ENCODE measurements at regions not wholly inside any gene's neighbourhood (a gene's known extent, or its start where the extent isn't known, plus 50 kb on each side); places are given as distances from the start of the nearest gene placed in this dataset.

DNA sequence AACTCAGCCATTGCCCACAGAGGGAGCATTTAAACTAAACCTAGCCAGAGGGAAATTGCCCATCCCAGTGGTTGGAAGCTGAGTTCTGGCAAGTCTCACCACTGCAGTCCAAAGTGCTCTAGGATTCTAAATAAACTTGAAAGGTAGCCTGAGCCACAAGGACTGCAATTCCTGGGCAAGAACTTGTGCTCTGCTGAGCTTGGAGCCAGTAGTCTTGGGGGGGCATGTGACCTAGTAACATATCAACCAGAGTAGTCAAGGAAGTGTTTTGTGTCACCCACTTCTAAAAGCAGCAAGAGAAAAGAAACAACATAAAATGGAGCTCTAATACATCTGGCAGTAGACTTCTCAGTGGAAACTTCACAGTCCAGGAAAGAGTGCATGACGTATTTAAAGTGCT lies 167.0 kb downstream of the PTH2R start:
- Histone ChIP-seq H3K36me3 (ENCODE audit: control insufficient read depth, low read length) (no peaks in the 10 kb centered on the region), H3K4me2 (ENCODE audit: low read length) (no peak overlapping the region), H3K27ac (ENCODE audit: low read depth, low read length) (no peak overlapping the region), H3K79me2 (ENCODE audit: control insufficient read depth, low read length) (no peaks in the 10 kb centered on the region), H3K9me2 (replicated peaks; ENCODE audit: control insufficient read depth, low read length) (no peaks in the 10 kb centered on the region), H3K4me3 (ENCODE audit: low read length) (no peak overlapping the region), H3K27me3 (ENCODE audit: control insufficient read depth, low read length) (no peaks in the 10 kb centered on the region), H4K20me1 (ENCODE audit: control insufficient read depth, insufficient read depth, low read depth, low read length) (no peaks in the 10 kb centered on the region), H3F3A (ENCODE audit: control insufficient read depth, insufficient read depth) (no peaks in the 10 kb centered on the region), H3K9me3 (ENCODE audit: control insufficient read depth, insufficient read depth, low read length) (no peaks in the 10 kb centered on the region), H3K4me1 (ENCODE audit: control insufficient read depth, low read length) (no peaks in the 10 kb centered on the region)
- TF ChIP-seq, protein P1, sequence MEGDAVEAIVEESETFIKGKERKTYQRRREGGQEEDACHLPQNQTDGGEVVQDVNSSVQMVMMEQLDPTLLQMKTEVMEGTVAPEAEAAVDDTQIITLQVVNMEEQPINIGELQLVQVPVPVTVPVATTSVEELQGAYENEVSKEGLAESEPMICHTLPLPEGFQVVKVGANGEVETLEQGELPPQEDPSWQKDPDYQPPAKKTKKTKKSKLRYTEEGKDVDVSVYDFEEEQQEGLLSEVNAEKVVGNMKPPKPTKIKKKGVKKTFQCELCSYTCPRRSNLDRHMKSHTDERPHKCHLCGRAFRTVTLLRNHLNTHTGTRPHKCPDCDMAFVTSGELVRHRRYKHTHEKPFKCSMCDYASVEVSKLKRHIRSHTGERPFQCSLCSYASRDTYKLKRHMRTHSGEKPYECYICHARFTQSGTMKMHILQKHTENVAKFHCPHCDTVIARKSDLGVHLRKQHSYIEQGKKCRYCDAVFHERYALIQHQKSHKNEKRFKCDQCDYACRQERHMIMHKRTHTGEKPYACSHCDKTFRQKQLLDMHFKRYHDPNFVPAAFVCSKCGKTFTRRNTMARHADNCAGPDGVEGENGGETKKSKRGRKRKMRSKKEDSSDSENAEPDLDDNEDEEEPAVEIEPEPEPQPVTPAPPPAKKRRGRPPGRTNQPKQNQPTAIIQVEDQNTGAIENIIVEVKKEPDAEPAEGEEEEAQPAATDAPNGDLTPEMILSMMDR (IDR thresholded peaks at IDR 0.05; ENCODE audit: low read depth, low read length, poor library complexity, severe bottlenecking), result no peak
- TF ChIP-seq EZH2phosphoT487 (IDR thresholded peaks at IDR 0.05; ENCODE audit: borderline replicate concordance, low read length), result no peak

DNA sequence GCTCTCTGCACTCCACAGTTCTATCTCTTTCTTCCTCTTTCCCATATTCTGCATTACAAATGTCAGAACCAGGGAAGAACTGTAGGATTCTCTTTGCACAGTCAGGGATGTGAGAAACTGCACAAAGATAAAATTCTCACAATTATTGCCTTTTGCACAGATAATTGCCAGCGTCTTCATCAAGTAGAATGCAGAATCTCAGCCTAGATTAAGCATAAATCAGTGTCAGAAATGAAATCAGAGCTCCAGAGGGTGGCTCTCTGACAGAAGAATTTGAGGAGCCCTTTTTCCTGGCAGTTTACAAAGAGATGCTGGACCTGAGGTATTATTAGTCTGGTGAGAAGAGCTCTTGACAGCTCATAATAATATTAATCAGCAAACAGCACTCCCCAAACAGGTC lies 173.1 kb downstream of the PTH2R start:
- no peak for TF ChIP-seq EZH2phosphoT487 (IDR thresholded peaks at IDR 0.05; ENCODE audit: borderline replicate concordance, low read length)
- H3K4me1 ChIP-seq (ENCODE audit: control insufficient read depth, low read length), result no peaks in the 10 kb centered on the region

DNA sequence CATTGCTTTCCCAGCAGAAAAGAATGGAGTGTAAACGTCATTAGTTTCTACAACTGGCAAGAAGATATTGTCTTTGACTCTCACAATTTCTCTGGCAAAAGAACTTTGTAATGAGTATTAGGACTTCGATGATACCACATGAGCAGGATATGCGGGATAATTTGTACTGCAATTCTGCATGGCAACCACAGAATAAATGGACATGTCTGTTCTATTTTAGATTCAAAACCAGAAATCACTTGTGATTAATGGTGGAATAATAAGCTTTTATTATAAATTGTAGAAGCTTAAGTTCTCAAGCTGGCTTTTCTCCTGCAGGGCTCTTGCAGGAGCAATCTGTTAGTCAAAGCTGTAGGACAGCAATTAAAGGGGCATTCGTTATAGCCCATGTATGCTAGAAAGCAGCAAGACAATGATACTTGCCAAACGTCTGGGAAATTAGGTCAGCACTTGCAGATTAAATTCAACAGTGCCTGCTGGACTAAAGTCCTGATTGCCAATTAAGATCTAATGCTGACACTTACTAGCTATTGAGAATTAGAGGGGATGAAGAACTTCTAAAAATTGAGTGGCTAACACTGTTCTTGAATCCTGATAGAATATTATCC lies 177.9 kb downstream of the PTH2R start:
- Histone ChIP-seq H3K79me2 (ENCODE audit: control insufficient read depth, low read length) (no peaks in the 10 kb centered on the region), H3K9me2 (replicated peaks; ENCODE audit: control insufficient read depth, low read length) (no peaks in the 10 kb centered on the region), H3K27me3 (ENCODE audit: control insufficient read depth, low read length) (no peaks in the 10 kb centered on the region), H3K4me2 (ENCODE audit: low read length) (no peak overlapping the region), H3F3A (ENCODE audit: control insufficient read depth, insufficient read depth) (no peaks in the 10 kb centered on the region), H3K4me3 (ENCODE audit: low read length) (no peak overlapping the region), H3K9me3 (ENCODE audit: control insufficient read depth, insufficient read depth, low read length) (no peaks in the 10 kb centered on the region), H3K36me3 (ENCODE audit: control insufficient read depth, low read length) (no peaks in the 10 kb centered on the region), H4K20me1 (ENCODE audit: control insufficient read depth, insufficient read depth, low read depth, low read length) (no peaks in the 10 kb centered on the region), H3K27ac (ENCODE audit: low read depth, low read length) (no peak overlapping the region), H3K4me1 (ENCODE audit: control insufficient read depth, low read length) (no peaks in the 10 kb centered on the region)
- TF ChIP-seq, protein P1 (IDR thresholded peaks at IDR 0.05; ENCODE audit: low read depth, low read length, poor library complexity, severe bottlenecking), result no peak
- TF ChIP-seq EZH2phosphoT487 (IDR thresholded peaks at IDR 0.05; ENCODE audit: borderline replicate concordance, low read length), result no peak

More for the DNA sequence above, 173.1 kb downstream of the PTH2R start:
- H3K27ac ChIP-seq (ENCODE audit: low read depth, low read length), result no peak overlapping the region
- H3K4me3 ChIP-seq (ENCODE audit: low read length), result no peak overlapping the region
- H3K79me2 ChIP-seq (ENCODE audit: control insufficient read depth, low read length), result no peaks in the 10 kb centered on the region
- no peaks in the 10 kb centered on the region for H4K20me1 ChIP-seq (ENCODE audit: control insufficient read depth, insufficient read depth, low read depth, low read length)
- H3F3A ChIP-seq (ENCODE audit: control insufficient read depth, insufficient read depth), result no peaks in the 10 kb centered on the region
- no peaks in the 10 kb centered on the region for H3K9me2 ChIP-seq (replicated peaks; ENCODE audit: control insufficient read depth, low read length)
- H3K4me2 ChIP-seq (ENCODE audit: low read length), result no peak overlapping the region
- H3K27me3 ChIP-seq (ENCODE audit: control insufficient read depth, low read length), result no peaks in the 10 kb centered on the region
- H3K9me3 ChIP-seq (ENCODE audit: control insufficient read depth, insufficient read depth, low read length), result no peaks in the 10 kb centered on the region
- H3K36me3 ChIP-seq (ENCODE audit: control insufficient read depth, low read length), result no peaks in the 10 kb centered on the region

DNA sequence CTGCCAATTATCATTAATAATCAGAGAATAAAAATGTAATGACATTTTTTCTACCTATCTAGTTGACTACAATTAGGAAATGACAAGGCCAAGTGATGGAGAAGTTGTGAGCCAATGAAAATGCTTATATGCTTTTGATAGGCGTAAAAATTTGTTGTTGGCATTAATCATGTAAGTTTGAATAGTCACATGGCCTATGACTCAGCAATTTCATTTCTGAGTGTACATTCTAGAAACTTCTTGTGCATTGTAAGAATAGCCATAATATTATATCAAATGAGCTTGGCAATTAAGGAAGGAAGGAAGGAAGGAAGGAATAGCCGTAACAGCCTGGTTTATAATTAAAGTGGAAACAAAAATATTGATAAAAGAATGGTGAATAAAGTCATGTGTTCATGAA lies 179.9 kb downstream of the PTH2R start:
- Histone ChIP-seq H4K20me1 (ENCODE audit: control insufficient read depth, insufficient read depth, low read depth, low read length) (no peaks in the 10 kb centered on the region), H3K9me3 (ENCODE audit: control insufficient read depth, insufficient read depth, low read length) (no peaks in the 10 kb centered on the region), H3K27me3 (ENCODE audit: control insufficient read depth, low read length) (no peaks in the 10 kb centered on the region), H3K4me3 (ENCODE audit: low read length) (no peak overlapping the region), H3K36me3 (ENCODE audit: control insufficient read depth, low read length) (no peaks in the 10 kb centered on the region), H3K79me2 (ENCODE audit: control insufficient read depth, low read length) (no peaks in the 10 kb centered on the region), H3K4me2 (ENCODE audit: low read length) (no peak overlapping the region), H3K27ac (ENCODE audit: low read depth, low read length) (no peak overlapping the region), H3K9me2 (replicated peaks; ENCODE audit: control insufficient read depth, low read length) (no peaks in the 10 kb centered on the region), H3K4me1 (ENCODE audit: control insufficient read depth, low read length) (no peaks in the 10 kb centered on the region), H3F3A (ENCODE audit: control insufficient read depth, insufficient read depth) (no peaks in the 10 kb centered on the region)
- TF ChIP-seq, protein P1 (IDR thresholded peaks at IDR 0.05; ENCODE audit: low read depth, low read length, poor library complexity, severe bottlenecking), result no peak
- TF ChIP-seq EZH2phosphoT487 (IDR thresholded peaks at IDR 0.05; ENCODE audit: borderline replicate concordance, low read length), result no peak
